ENCODE measurements at regions not wholly inside any gene's neighbourhood (a gene's known extent, or its start where the extent isn't known, plus 50 kb on each side); places are given as distances from the start of the nearest gene placed in this dataset.

DNA sequence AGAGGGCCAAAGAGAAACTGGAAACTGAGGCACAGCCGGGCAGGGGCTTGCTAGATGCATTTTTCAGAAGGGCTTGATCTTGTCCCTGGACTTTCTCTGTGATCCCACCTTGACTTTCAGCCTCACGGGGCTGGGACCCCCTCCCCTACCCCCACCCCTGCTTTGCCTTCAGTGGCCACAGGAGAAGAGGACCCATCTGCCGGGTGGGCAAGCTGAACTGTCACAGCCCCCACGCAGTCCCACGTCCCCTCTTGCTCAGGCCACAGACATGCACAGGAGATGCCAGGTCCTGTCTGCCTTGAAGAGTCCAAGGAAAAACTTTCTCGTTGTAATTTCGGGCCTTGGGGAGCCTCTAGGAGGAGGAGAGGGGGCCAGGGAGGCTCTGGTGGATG lies 158.9 kb downstream of the KIF26A start:
- DNase-seq (ENCODE audit: low read depth): no peak
- TF ChIP-seq, protein P1, sequence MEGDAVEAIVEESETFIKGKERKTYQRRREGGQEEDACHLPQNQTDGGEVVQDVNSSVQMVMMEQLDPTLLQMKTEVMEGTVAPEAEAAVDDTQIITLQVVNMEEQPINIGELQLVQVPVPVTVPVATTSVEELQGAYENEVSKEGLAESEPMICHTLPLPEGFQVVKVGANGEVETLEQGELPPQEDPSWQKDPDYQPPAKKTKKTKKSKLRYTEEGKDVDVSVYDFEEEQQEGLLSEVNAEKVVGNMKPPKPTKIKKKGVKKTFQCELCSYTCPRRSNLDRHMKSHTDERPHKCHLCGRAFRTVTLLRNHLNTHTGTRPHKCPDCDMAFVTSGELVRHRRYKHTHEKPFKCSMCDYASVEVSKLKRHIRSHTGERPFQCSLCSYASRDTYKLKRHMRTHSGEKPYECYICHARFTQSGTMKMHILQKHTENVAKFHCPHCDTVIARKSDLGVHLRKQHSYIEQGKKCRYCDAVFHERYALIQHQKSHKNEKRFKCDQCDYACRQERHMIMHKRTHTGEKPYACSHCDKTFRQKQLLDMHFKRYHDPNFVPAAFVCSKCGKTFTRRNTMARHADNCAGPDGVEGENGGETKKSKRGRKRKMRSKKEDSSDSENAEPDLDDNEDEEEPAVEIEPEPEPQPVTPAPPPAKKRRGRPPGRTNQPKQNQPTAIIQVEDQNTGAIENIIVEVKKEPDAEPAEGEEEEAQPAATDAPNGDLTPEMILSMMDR (IDR thresholded peaks at IDR 0.05; ENCODE audit: low read depth, low read length, missing control alignments): no peak
- no peak overlapping the region for H3K4me3 ChIP-seq (ENCODE audit: low read depth, low read length)

DNA sequence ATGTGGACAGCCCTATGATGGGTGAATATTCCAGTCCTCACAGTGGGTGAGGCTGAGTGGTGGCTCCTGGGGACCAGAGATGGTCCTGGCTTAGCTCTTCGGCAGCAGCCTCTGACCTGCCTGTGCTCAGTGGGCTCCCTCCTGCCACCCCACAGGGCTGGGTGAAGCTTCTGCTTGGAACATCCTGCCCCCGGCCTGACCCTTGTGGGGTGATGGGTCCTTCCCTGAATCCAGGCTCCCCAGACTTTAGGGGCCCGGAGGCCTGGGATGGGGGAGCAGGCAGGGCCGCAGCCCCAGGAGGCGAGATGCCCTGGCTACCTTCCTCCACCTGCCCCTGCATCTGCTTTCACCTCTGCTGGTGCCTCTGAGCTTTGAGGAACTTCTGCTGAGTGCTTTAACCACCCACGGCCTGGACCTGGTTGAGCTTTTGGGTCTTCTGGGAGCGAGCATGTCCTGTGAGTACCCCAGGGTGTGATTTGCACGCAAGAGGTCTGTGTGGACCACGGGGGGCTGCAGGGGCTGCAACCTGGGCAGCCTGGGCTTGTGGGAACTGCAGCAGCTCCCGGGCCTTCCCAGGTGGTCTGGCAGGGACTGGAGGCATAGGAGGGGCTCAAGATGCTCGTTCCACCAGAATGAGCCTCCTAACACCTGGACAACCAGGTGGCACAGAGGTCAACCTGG lies 159.5 kb downstream of the KIF26A start:
- no peak for DNase-seq (ENCODE audit: low read depth)
- H3K4me3 ChIP-seq (ENCODE audit: low read depth, low read length): no peak overlapping the region
- TF ChIP-seq, protein P1 (IDR thresholded peaks at IDR 0.05; ENCODE audit: low read depth, low read length, missing control alignments): no peak

DNA sequence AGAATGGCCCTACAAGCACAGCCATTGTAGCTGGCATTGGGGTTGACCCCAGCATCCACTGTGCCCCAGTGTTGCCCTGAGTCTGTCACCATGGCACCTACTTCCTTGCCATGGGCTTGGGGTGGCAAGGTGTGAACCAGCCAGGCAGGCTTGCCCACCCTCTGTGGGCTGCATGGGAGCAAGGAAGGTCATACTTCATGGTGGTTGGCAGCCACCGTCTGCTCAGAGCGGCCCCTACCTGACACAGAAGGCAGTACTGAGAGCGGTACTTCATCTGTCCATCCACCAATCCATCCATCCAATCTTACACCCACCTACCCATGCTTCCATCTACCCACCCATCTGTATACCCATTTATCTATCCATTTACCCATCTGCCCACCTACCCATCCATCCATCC lies 160.1 kb downstream of the KIF26A start:
- TF ChIP-seq, protein P1 (IDR thresholded peaks at IDR 0.05; ENCODE audit: low read depth, low read length, missing control alignments): no peak
- H3K4me3 ChIP-seq (ENCODE audit: low read depth, low read length): no peak overlapping the region

DNA sequence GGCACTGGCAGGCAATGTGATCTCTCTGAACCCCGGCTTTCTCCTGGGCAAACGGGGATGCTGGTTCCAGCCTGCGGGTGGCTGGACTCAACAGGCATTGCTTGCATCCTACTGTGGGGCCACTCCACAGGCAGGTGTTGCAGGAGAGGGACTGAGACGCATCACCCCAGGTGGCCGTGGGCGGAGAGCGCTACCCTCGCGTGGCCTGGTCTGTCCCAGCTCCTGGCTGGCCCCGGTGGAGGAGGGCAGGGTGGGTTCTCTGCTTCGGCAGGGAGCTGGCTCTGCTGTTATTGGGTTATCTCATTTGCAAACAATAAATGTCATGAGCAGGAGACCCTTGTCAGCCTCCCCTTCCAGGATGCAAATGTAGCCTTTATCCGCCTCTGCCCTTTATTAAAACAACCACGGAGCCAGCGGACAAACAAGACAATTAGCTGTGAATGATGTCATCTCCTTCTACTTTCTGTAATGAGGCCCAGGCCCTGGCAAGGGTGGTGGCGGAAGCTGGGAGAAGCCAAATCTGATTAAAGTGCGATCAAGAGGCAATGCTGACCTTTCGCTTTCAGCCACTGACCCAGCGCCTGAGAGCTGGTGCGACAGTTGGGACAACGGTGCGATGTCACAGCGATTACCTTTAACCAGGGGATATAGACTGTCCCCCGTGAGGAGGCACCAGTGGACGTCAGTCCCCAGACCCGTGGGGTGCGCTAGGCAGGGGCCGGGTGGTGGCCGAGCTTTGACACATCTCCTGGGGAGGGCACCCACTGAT lies 161.8 kb downstream of the KIF26A start:
- no peak for DNase-seq (ENCODE audit: low read depth)

More for the DNA sequence above, 160.1 kb downstream of the KIF26A start:
- DNase-seq (ENCODE audit: low read depth): no peak

DNA sequence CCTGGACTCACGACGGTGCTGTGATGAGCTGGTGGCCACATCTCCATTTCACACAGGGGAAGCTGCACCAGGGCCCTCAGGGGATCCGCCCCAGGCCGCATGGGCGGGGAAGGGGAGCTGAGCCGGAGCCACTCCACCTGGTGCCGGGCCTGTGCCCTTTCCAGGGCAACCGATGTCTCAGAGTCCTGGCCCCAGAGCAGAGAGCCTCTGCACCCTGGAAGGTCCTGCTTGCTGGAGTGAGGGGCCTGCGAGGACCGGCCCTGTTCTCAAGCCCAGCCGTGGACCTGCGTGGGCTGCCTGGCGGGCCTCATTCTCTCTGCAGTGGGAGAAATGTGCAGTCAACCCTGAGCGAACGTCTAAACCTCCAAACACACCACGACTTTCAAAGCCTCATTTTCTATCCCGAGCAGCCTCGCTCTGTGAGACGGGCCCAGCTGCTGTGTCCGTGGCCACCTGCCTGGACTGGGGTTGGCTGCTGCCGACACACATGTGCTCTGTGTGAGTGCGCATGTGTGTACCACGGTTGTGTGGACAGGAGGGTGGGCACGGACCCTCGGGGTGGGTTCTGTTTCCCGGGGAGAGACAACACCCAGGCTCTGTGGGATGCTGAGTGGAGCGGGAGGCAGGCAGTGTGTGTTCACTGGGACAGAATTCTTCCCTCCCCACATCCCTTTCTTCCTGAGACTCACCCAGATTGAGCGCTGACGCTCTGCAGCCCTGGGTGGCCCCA lies 163.5 kb downstream of the KIF26A start:
- TF ChIP-seq, protein P1 (IDR thresholded peaks at IDR 0.05; ENCODE audit: low read depth, low read length, missing control alignments): no peak
- no peak for DNase-seq (ENCODE audit: low read depth)
- no peak overlapping the region for H3K4me3 ChIP-seq (ENCODE audit: low read depth, low read length)

More for the DNA sequence above, 161.8 kb downstream of the KIF26A start:
- TF ChIP-seq, protein P1 (IDR thresholded peaks at IDR 0.05; ENCODE audit: low read depth, low read length, missing control alignments): no peak
- no peak overlapping the region for H3K4me3 ChIP-seq (ENCODE audit: low read depth, low read length)

DNA sequence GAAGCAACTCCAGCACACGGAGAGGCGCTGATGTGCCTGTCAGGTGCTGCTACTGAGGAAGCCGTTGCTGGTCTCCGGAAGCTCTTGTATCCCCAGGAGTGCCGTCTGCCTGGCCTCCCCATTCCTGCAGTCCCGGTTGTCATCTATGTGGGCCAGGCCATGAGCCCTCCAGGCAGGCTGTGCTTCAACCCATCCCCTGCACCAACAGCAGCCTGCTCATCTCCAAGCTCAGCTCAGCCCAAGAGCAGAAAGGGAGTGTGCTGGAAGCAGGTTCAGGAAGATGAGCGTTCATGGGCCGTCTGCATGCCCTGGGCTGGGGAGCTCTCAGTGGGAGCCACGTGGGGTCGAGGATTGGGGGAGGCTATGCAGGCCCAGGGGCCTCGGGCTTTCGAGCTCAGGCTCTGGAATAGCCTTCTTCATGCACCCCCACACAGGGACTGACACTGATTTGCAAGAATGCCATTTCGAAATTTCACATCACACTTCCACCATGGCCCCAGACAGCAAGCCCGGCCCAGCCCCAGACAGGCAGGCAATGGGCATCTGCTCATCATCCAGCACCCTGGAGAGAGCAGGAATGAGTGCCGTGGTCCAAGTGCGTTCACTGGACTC lies 164.5 kb downstream of the KIF26A start:
- no peak for DNase-seq (ENCODE audit: low read depth)
- TF ChIP-seq, protein P1 (IDR thresholded peaks at IDR 0.05; ENCODE audit: low read depth, low read length, missing control alignments): no peak
- H3K4me3 ChIP-seq (ENCODE audit: low read depth, low read length): no peak overlapping the region

Data from GM12864 (cell line).